SK-N-SH (cell line): ENCODE measurements at regions not wholly inside any gene's neighbourhood (a gene's known extent, or its start where the extent isn't known, plus 50 kb on each side); places are given as distances from the start of the nearest gene placed in this dataset.

Source experiments
- CTCF ChIA-PET: fragments of 300-600, 350-600 bp; formaldehyde crosslinking; extraction: SDS; loops from one replicate; lab custom pipeline; 2021; lab: Yijun Ruan, JAX
- POLR2A ChIA-PET: fragments of 350-600 bp; sonication (Branson Sonifier 250); formaldehyde crosslinking; extraction: SDS; loops from one replicate; lab custom pipeline; 2020; ENCODE audit warnings: antibody characterized with exemption, inconsistent platforms; lab: Yijun Ruan, JAX
- DNase-seq: peaks from one replicate; pipeline ENCODE4 v3.0.0; 2012
- H2AFZ ChIP-seq: fragments of 200-600 bp; sonication (generic); 2 replicates; pipeline ENCODE4 v1.8.1; 2016; ENCODE audit warnings: antibody characterized with exemption, mild to moderate bottlenecking, low read depth
- H3F3A ChIP-seq: fragments of 200-600 bp; sonication (generic); replicated peaks from 2 replicates; pipeline ENCODE3; 2016; ENCODE audit warnings: antibody characterized with exemption, mild to moderate bottlenecking; ENCODE audit not compliant: insufficient read depth
- H3K27ac ChIP-seq, 2 experiments: fragments of 200-500 bp in 1 of 2; fragments of 200-600 bp in 1 of 2; sonication (Bioruptor generic) in 1 of 2; sonication (generic), shearing (Covaris generic) in 1 of 2; 2 replicates each; pipeline versions ENCODE4 v1.5.1 to v1.6.1; 2014 to 2016; ENCODE audit warnings: low read depth in 2 of 2, inconsistent platforms in 1 of 2, low read length in 1 of 2, mild to moderate bottlenecking in 1 of 2, mixed read lengths in 1 of 2
- H3K27me3 ChIP-seq: fragments of 200-600 bp; sonication (generic), shearing (Covaris generic); 2 replicates; pipeline ENCODE4 v1.6.1; 2016; ENCODE audit warnings: mixed run types; ENCODE audit not compliant: insufficient read depth
- H3K36me3 ChIP-seq, 2 experiments: fragments of 200-500 bp in 1 of 2; fragments of 200-600 bp in 1 of 2; sonication (Bioruptor generic) in 1 of 2; sonication (generic) in 1 of 2; replicated peaks in 1 of 2; 2 replicates each; pipeline versions ENCODE3 to v1.5.1; 2014 to 2016; ENCODE audit warnings: low read length in 1 of 2, mild to moderate bottlenecking in 1 of 2; ENCODE audit not compliant: insufficient read depth in 2 of 2, control insufficient read depth in 1 of 2
- H3K4me1 ChIP-seq, 2 experiments: fragments of 200-500 bp in 1 of 2; fragments of 200-600 bp in 1 of 2; sonication (Bioruptor generic) in 1 of 2; sonication (generic), shearing (Covaris generic) in 1 of 2; 2 replicates each; pipeline versions ENCODE4 v1.5.1 to v1.6.1; 2014 to 2016; ENCODE audit warnings: low read depth in 1 of 2, low read length in 1 of 2, mixed run types in 1 of 2; ENCODE audit not compliant: insufficient read depth in 2 of 2, control insufficient read depth in 1 of 2
- H3K4me2 ChIP-seq: fragments of 200-600 bp; sonication (generic), shearing (Covaris generic); 2 replicates; pipeline ENCODE4 v1.6.1; 2017; ENCODE audit warnings: mixed run types
- H3K4me3 ChIP-seq, 2 experiments: fragments of 200-500 bp in 1 of 2; fragments of 200-600 bp in 1 of 2; sonication (Bioruptor generic) in 1 of 2; sonication (generic), shearing (Covaris generic) in 1 of 2; 2 replicates each; pipeline versions ENCODE4 v1.5.1 to v1.8.1; 2014 to 2016; ENCODE audit warnings: low read depth in 2 of 2, inconsistent platforms in 1 of 2, low read length in 1 of 2, mild to moderate bottlenecking in 1 of 2, mixed read lengths in 1 of 2, moderate library complexity in 1 of 2
- H3K79me2 ChIP-seq: fragments of 200-600 bp; sonication (generic); 2 replicates; pipeline ENCODE4 v1.8.1; 2017; ENCODE audit warnings: mild to moderate bottlenecking; ENCODE audit not compliant: insufficient read depth
- H3K9ac ChIP-seq: fragments of 200-600 bp; sonication (generic); 2 replicates; pipeline ENCODE4 v1.6.1; 2017; ENCODE audit warnings: mixed run types
- H3K9me2 ChIP-seq: fragments of 200-600 bp; sonication (generic); 2 replicates; pipeline ENCODE4 v1.6.1; 2017; ENCODE audit warnings: mixed run types
- H3K9me3 ChIP-seq: fragments of 200-600 bp; sonication (generic); 2 replicates; pipeline ENCODE4 v1.6.1; 2017; ENCODE audit warnings: mixed run types, mild to moderate bottlenecking, moderate library complexity
- H4K20me1 ChIP-seq: fragments of 200-600 bp; sonication (generic); 2 replicates; pipeline ENCODE4 v1.6.1; 2017; ENCODE audit warnings: mild to moderate bottlenecking, mixed run types; ENCODE audit not compliant: insufficient read depth
- CHD2 ChIP-seq: fragments of 150-350 bp; IDR thresholded peaks from 2 replicates; pipeline ENCODE4 v1.6.1; 2018; ENCODE audit warnings: low read length; ENCODE audit not compliant: partially characterized antibody
- ELF1 ChIP-seq: IDR thresholded peaks from 2 replicates; pipeline ENCODE4 v1.4.0; 2012
- EZH2phosphoT487 ChIP-seq: fragments of 200-600 bp; sonication (generic); IDR thresholded peaks from 2 replicates; pipeline ENCODE4 v1.6.1; 2017; ENCODE audit warnings: low read depth, mixed run types, mild to moderate bottlenecking, antibody characterized with exemption, moderate library complexity, borderline replicate concordance
- FOXJ3 ChIP-seq: sonication (generic); formaldehyde crosslinking; IDR thresholded peaks from 2 replicates; pipeline ENCODE4 v1.5.1; 2020; ENCODE audit warnings: mild to moderate bottlenecking, missing genetic modification reagents
- FOXM1 ChIP-seq: IDR thresholded peaks from 2 replicates; pipeline ENCODE4 v1.4.0; 2012; ENCODE audit warnings: low read depth, mild to moderate bottlenecking
- JUND ChIP-seq: IDR thresholded peaks from 2 replicates; pipeline ENCODE4 v1.4.0; 2012
- MEF2A ChIP-seq: IDR thresholded peaks from 2 replicates; pipeline ENCODE4 v1.4.0; 2012; ENCODE audit warnings: low read depth, borderline replicate concordance
- MXI1 ChIP-seq: IDR thresholded peaks from 2 replicates; pipeline ENCODE4 v1.6.1; 2012; ENCODE audit warnings: mild to moderate bottlenecking, low read depth, low read length, improper control_type of control experiment
- NFIC ChIP-seq: IDR thresholded peaks from 2 replicates; pipeline ENCODE4 v1.4.0; 2012; ENCODE audit warnings: borderline replicate concordance
- RAD21 ChIP-seq: IDR thresholded peaks from 2 replicates; pipeline ENCODE4 v1.6.1; 2012; ENCODE audit warnings: mild to moderate bottlenecking, low read length
- RCOR1 ChIP-seq: fragments of 150-350 bp; IDR thresholded peaks from 2 replicates; pipeline ENCODE4 v1.6.1; 2017; ENCODE audit warnings: antibody characterized with exemption, low read length
- RFX5 ChIP-seq: IDR thresholded peaks from 2 replicates; pipeline ENCODE4 v1.6.1; 2012; ENCODE audit warnings: mild to moderate bottlenecking, improper control_type of control experiment, low read length
- RXRA ChIP-seq: IDR thresholded peaks from 2 replicates; pipeline ENCODE4 v1.4.0; 2012; ENCODE audit warnings: low read depth, mild to moderate bottlenecking, borderline replicate concordance
- SMC3 ChIP-seq: IDR thresholded peaks from 2 replicates; pipeline ENCODE4 v1.6.1; 2012; ENCODE audit warnings: low read depth, low read length, improper control_type of control experiment
- TAF1 ChIP-seq: IDR thresholded peaks from 2 replicates; pipeline ENCODE4 v1.6.1; 2012; ENCODE audit warnings: low read depth, mild to moderate bottlenecking, low read length, moderate library complexity, borderline replicate concordance
- TEAD4 ChIP-seq: IDR thresholded peaks from 2 replicates; pipeline ENCODE4 v1.4.0; 2012; ENCODE audit warnings: mild to moderate bottlenecking, borderline replicate concordance; ENCODE audit not compliant: insufficient read depth
- WGBS: methylation state at CpG from one replicate; pipeline ENCODE4 v1.1.6; 2017; ENCODE audit warnings: low lambda C conversion rate; 5-methylcytosine and 5-hydroxymethylcytosine counted together
- TF ChIP-seq, protein P1 (sequence below): IDR thresholded peaks from 2 replicates; pipeline ENCODE4 v1.6.1; 2012; ENCODE audit warnings: mild to moderate bottlenecking, low read depth, low read length, moderate library complexity
- TF ChIP-seq, protein P2 (sequence below): fragments of 150-350 bp; IDR thresholded peaks from 2 replicates; pipeline ENCODE4 v1.6.1; 2017; ENCODE audit warnings: antibody characterized with exemption, low read length, low read depth, borderline replicate concordance
- TF ChIP-seq, protein P3 (sequence below): fragments of 200-600 bp; sonication (generic); IDR thresholded peaks from 2 replicates; pipeline ENCODE4 v1.6.1; 2017; ENCODE audit warnings: antibody characterized with exemption, mild to moderate bottlenecking, moderate library complexity
- TF ChIP-seq, protein P4 (sequence below): fragments of 150-350 bp; IDR thresholded peaks from 2 replicates; pipeline ENCODE4 v1.6.1; 2016; ENCODE audit warnings: mild to moderate bottlenecking, low read depth, low read length
- TF ChIP-seq, protein P5 (sequence below): IDR thresholded peaks from 2 replicates; pipeline ENCODE4 v1.4.0; 2012; ENCODE audit warnings: low read depth, borderline replicate concordance

DNA sequence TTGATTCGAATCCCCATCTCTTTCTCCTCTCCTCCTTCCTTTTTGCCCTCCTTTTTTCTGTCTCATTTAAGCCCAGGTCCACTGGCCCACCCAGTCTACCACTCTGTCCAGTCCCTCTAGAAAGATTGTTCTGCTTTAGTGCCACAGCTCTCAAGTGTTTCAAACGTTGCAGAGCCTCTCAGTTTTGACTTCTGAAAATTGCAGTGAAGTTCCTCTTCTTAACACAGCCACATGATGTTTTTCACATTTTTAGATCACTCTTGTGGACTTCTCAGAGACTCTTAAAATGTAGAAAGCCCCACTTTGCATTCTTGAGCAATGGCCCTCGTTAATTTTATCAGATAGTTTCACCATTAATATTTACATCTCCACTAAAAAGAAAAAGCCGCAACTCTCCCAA, 253.1 kb downstream of the HAPSTR1 start:
- ChIA-PET CTCF (no interaction called here), POLR2A (no interaction called here)
- Histone ChIP-seq H3K4me1 (no peaks in the 10 kb centered on the region), H3K4me3 (no peak overlapping the region), H3K9me2 (no peaks in the 10 kb centered on the region; the same call in 1 of the 2 replicates), H4K20me1 (no peaks in the 10 kb centered on the region), H3K4me2 (no peak overlapping the region), H3F3A (no peaks in the 10 kb centered on the region), H3K27me3 (no peaks in the 10 kb centered on the region), H3K9me3 (0 out of 2 replicates have a peak, but pooled peaks cover 7% of the 10 kb centered on the region), H3K9ac (no peak overlapping the region), H3K36me3 (no peaks in the 10 kb centered on the region), H3K27ac (no peak overlapping the region), H3K79me2 (no peaks in the 10 kb centered on the region), H2AFZ (no peak overlapping the region)
- no peak for DNase-seq
- 29% methylated on average over 4 of the region's 4 CpGs for WGBS
- TF ChIP-seq ELF1 (no peak), CHD2 (no peak), JUND (no peak), EZH2phosphoT487 (no peak), MXI1 (no peak), NFIC (no peak)

DNA sequence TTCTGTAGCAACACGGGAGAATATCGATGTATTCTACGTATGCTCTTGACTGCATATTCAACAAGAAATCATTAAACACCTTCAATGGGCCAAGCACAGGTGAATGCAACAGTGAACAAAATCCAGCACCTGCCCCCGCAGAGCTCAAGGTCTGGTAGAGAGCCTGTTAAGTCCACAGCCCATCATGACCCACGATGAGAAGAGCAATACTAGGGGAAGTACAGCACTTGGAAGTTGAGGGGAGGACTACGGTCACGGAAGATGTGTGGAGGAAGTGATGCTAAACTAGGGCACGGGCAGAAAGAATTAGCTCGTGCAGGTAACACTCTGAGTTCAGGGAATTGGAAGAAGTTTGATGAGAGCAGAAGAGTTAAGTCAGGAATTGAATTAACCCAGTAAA, 253.6 kb downstream of the HAPSTR1 start:
- H3K79me2 ChIP-seq: no peaks in the 10 kb centered on the region
- no peak overlapping the region for H3K9ac ChIP-seq
- H3K4me1 ChIP-seq: no peaks in the 10 kb centered on the region
- no peak overlapping the region for H3K4me3 ChIP-seq
- H3K27me3 ChIP-seq: no peaks in the 10 kb centered on the region
- 42% methylated on average over 9 of the region's 9 CpGs for WGBS
- POLR2A ChIA-PET: no interaction called here
- DNase-seq: no peak
- H3K36me3 ChIP-seq: no peaks in the 10 kb centered on the region
- H3K27ac ChIP-seq: no peak overlapping the region
- H3F3A ChIP-seq: no peaks in the 10 kb centered on the region
- no peak overlapping the region for H3K4me2 ChIP-seq
- H2AFZ ChIP-seq: no peak overlapping the region
- H4K20me1 ChIP-seq: no peaks in the 10 kb centered on the region
- 0 out of 2 replicates have a peak, but pooled peaks cover 7% of the 10 kb centered on the region for H3K9me3 ChIP-seq
- H3K9me2 ChIP-seq: no peaks in the 10 kb centered on the region; the same call in 1 of the 2 replicates
- CTCF ChIA-PET: no interaction called here
- TF ChIP-seq NFIC: no peak
- TF ChIP-seq, protein P1, sequence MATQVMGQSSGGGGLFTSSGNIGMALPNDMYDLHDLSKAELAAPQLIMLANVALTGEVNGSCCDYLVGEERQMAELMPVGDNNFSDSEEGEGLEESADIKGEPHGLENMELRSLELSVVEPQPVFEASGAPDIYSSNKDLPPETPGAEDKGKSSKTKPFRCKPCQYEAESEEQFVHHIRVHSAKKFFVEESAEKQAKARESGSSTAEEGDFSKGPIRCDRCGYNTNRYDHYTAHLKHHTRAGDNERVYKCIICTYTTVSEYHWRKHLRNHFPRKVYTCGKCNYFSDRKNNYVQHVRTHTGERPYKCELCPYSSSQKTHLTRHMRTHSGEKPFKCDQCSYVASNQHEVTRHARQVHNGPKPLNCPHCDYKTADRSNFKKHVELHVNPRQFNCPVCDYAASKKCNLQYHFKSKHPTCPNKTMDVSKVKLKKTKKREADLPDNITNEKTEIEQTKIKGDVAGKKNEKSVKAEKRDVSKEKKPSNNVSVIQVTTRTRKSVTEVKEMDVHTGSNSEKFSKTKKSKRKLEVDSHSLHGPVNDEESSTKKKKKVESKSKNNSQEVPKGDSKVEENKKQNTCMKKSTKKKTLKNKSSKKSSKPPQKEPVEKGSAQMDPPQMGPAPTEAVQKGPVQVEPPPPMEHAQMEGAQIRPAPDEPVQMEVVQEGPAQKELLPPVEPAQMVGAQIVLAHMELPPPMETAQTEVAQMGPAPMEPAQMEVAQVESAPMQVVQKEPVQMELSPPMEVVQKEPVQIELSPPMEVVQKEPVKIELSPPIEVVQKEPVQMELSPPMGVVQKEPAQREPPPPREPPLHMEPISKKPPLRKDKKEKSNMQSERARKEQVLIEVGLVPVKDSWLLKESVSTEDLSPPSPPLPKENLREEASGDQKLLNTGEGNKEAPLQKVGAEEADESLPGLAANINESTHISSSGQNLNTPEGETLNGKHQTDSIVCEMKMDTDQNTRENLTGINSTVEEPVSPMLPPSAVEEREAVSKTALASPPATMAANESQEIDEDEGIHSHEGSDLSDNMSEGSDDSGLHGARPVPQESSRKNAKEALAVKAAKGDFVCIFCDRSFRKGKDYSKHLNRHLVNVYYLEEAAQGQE: no peak
- no peak for TF ChIP-seq MEF2A
- TF ChIP-seq, protein P2, sequence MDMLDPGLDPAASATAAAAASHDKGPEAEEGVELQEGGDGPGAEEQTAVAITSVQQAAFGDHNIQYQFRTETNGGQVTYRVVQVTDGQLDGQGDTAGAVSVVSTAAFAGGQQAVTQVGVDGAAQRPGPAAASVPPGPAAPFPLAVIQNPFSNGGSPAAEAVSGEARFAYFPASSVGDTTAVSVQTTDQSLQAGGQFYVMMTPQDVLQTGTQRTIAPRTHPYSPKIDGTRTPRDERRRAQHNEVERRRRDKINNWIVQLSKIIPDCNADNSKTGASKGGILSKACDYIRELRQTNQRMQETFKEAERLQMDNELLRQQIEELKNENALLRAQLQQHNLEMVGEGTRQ: no peak
- no peak for TF ChIP-seq RFX5
- TF ChIP-seq FOXJ3: no peak
- TF ChIP-seq TEAD4: no peak
- TF ChIP-seq ELF1: no peak
- no peak for TF ChIP-seq TAF1
- TF ChIP-seq SMC3: no peak
- TF ChIP-seq, protein P3, sequence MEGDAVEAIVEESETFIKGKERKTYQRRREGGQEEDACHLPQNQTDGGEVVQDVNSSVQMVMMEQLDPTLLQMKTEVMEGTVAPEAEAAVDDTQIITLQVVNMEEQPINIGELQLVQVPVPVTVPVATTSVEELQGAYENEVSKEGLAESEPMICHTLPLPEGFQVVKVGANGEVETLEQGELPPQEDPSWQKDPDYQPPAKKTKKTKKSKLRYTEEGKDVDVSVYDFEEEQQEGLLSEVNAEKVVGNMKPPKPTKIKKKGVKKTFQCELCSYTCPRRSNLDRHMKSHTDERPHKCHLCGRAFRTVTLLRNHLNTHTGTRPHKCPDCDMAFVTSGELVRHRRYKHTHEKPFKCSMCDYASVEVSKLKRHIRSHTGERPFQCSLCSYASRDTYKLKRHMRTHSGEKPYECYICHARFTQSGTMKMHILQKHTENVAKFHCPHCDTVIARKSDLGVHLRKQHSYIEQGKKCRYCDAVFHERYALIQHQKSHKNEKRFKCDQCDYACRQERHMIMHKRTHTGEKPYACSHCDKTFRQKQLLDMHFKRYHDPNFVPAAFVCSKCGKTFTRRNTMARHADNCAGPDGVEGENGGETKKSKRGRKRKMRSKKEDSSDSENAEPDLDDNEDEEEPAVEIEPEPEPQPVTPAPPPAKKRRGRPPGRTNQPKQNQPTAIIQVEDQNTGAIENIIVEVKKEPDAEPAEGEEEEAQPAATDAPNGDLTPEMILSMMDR: no peak
- TF ChIP-seq, protein P4, sequence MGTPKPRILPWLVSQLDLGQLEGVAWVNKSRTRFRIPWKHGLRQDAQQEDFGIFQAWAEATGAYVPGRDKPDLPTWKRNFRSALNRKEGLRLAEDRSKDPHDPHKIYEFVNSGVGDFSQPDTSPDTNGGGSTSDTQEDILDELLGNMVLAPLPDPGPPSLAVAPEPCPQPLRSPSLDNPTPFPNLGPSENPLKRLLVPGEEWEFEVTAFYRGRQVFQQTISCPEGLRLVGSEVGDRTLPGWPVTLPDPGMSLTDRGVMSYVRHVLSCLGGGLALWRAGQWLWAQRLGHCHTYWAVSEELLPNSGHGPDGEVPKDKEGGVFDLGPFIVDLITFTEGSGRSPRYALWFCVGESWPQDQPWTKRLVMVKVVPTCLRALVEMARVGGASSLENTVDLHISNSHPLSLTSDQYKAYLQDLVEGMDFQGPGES: no peak
- TF ChIP-seq, protein P5, sequence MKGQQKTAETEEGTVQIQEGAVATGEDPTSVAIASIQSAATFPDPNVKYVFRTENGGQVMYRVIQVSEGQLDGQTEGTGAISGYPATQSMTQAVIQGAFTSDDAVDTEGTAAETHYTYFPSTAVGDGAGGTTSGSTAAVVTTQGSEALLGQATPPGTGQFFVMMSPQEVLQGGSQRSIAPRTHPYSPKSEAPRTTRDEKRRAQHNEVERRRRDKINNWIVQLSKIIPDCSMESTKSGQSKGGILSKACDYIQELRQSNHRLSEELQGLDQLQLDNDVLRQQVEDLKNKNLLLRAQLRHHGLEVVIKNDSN: no peak
- TF ChIP-seq RXRA: no peak
- no peak for TF ChIP-seq RAD21
- TF ChIP-seq RCOR1: no peak
- no peak for TF ChIP-seq FOXM1
